ENCODE measurements at regions not wholly inside any gene's neighbourhood (a gene's known extent, or its start where the extent isn't known, plus 50 kb on each side); places are given as distances from the start of the nearest gene placed in this dataset.

DNA sequence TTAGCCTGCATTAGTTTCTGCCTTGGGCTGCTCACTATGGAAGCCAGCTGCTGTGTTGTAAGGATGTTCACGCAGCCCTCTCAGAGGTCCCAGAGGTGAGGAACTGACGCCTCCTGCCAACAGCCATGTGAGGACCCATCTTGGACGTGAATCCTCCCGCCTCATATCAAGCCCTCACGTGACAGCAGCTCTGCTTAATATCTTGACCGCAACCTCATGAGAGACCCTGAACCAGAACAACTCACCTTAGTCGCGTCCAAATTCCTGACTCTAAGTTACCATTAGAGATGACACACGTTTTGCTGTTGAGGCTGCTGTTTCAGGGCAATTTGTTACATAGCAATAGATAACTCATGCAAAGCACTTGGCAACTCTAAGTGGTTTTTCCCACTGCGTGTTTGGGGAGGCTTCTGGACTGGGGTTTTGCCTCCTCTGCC, 97.7 kb downstream of the TMEM17 start:
- Histone ChIP-seq H3K4me2 (ENCODE audit: low read length) (no peak overlapping the region), H3K9me3 (ENCODE audit: low read length) (no peaks in the 10 kb centered on the region), H3K27me3 (ENCODE audit: insufficient read depth, low read depth, low read length) (no peaks in the 10 kb centered on the region), H4K20me1 (ENCODE audit: insufficient read depth) (no peaks in the 10 kb centered on the region), H3K27ac (ENCODE audit: low read length) (no peak overlapping the region), H3K9me2 (ENCODE audit: insufficient read depth, low read length) (no peaks in the 10 kb centered on the region), H3K36me3 (ENCODE audit: insufficient read depth, low read length) (no peaks in the 10 kb centered on the region), H3K4me3 (ENCODE audit: low read length) (no peak overlapping the region), H3K9ac (ENCODE audit: low read length) (no peak overlapping the region), H3K79me2 (replicated peaks; ENCODE audit: insufficient read depth, low read length) (no peaks in the 10 kb centered on the region), H2AFZ (ENCODE audit: low read depth, low read length) (no peak overlapping the region), H3F3A (ENCODE audit: insufficient read depth, low read length, poor library complexity, severe bottlenecking) (no peaks in the 10 kb centered on the region)
- TF ChIP-seq, protein P1, sequence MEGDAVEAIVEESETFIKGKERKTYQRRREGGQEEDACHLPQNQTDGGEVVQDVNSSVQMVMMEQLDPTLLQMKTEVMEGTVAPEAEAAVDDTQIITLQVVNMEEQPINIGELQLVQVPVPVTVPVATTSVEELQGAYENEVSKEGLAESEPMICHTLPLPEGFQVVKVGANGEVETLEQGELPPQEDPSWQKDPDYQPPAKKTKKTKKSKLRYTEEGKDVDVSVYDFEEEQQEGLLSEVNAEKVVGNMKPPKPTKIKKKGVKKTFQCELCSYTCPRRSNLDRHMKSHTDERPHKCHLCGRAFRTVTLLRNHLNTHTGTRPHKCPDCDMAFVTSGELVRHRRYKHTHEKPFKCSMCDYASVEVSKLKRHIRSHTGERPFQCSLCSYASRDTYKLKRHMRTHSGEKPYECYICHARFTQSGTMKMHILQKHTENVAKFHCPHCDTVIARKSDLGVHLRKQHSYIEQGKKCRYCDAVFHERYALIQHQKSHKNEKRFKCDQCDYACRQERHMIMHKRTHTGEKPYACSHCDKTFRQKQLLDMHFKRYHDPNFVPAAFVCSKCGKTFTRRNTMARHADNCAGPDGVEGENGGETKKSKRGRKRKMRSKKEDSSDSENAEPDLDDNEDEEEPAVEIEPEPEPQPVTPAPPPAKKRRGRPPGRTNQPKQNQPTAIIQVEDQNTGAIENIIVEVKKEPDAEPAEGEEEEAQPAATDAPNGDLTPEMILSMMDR (IDR thresholded peaks at IDR 0.05; ENCODE audit: poor library complexity, severe bottlenecking), result no peak
- no peak for TF ChIP-seq MXI1 (conservative IDR thresholded peaks at IDR 0.05; ENCODE audit: poor library complexity, severe bottlenecking)
- TF ChIP-seq EZH2 (IDR thresholded peaks at IDR 0.05; ENCODE audit: borderline replicate concordance, insufficient read depth, low read length, poor library complexity, severe bottlenecking), result no peak
- no peak for TF ChIP-seq TAF1 (IDR thresholded peaks at IDR 0.05; ENCODE audit: low read depth)
- TF ChIP-seq, protein P2, sequence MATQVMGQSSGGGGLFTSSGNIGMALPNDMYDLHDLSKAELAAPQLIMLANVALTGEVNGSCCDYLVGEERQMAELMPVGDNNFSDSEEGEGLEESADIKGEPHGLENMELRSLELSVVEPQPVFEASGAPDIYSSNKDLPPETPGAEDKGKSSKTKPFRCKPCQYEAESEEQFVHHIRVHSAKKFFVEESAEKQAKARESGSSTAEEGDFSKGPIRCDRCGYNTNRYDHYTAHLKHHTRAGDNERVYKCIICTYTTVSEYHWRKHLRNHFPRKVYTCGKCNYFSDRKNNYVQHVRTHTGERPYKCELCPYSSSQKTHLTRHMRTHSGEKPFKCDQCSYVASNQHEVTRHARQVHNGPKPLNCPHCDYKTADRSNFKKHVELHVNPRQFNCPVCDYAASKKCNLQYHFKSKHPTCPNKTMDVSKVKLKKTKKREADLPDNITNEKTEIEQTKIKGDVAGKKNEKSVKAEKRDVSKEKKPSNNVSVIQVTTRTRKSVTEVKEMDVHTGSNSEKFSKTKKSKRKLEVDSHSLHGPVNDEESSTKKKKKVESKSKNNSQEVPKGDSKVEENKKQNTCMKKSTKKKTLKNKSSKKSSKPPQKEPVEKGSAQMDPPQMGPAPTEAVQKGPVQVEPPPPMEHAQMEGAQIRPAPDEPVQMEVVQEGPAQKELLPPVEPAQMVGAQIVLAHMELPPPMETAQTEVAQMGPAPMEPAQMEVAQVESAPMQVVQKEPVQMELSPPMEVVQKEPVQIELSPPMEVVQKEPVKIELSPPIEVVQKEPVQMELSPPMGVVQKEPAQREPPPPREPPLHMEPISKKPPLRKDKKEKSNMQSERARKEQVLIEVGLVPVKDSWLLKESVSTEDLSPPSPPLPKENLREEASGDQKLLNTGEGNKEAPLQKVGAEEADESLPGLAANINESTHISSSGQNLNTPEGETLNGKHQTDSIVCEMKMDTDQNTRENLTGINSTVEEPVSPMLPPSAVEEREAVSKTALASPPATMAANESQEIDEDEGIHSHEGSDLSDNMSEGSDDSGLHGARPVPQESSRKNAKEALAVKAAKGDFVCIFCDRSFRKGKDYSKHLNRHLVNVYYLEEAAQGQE (IDR thresholded peaks at IDR 0.05; ENCODE audit: borderline replicate concordance), result no peak
- no peak for TF ChIP-seq SMC3 (conservative IDR thresholded peaks at IDR 0.05; ENCODE audit: poor library complexity)
- no peak for TF ChIP-seq RAD21 (conservative IDR thresholded peaks at IDR 0.05)

DNA sequence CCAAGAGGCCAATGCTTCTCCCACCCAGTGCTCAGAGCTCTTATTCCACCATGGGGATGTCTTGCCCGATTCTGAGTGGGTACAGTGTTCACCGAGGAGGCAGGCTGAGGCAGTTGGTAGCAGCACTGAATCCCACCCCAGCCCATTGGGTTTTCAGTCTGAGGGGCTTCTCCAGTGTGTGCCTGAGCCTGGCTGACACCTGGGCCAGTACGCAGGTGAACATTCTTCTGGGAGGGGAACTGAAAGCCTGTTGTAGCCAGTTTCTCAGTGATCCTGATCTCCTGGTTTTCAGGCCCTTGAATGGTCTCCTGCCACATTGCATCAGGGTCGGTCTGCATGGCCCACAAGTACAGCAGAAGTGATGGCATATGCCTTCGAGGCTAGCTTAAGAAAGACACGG, 98.2 kb downstream of the TMEM17 start:
- H3K9me2 ChIP-seq (ENCODE audit: insufficient read depth, low read length), result no peaks in the 10 kb centered on the region
- H3K27ac ChIP-seq (ENCODE audit: low read length), result no peak overlapping the region
- H3K79me2 ChIP-seq (replicated peaks; ENCODE audit: insufficient read depth, low read length), result no peaks in the 10 kb centered on the region
- no peak overlapping the region for H3K4me2 ChIP-seq (ENCODE audit: low read length)
- H3K9me3 ChIP-seq (ENCODE audit: low read length), result no peaks in the 10 kb centered on the region
- no peak overlapping the region for H3K9ac ChIP-seq (ENCODE audit: low read length)
- H2AFZ ChIP-seq (ENCODE audit: low read depth, low read length), result no peak overlapping the region
- no peak overlapping the region for H3K4me3 ChIP-seq (ENCODE audit: low read length)
- no peaks in the 10 kb centered on the region for H4K20me1 ChIP-seq (ENCODE audit: insufficient read depth)
- no peak for TF ChIP-seq RAD21 (conservative IDR thresholded peaks at IDR 0.05)
- TF ChIP-seq, protein P2 (IDR thresholded peaks at IDR 0.05; ENCODE audit: borderline replicate concordance), result no peak
- TF ChIP-seq TAF1 (IDR thresholded peaks at IDR 0.05; ENCODE audit: low read depth), result no peak
- no peak for TF ChIP-seq POLR2AphosphoS5 (IDR thresholded peaks at IDR 0.05)
- no peak for TF ChIP-seq SMC3 (conservative IDR thresholded peaks at IDR 0.05; ENCODE audit: poor library complexity)
- TF ChIP-seq, protein P1 (IDR thresholded peaks at IDR 0.05; ENCODE audit: poor library complexity, severe bottlenecking), result no peak
- TF ChIP-seq EZH2 (IDR thresholded peaks at IDR 0.05; ENCODE audit: borderline replicate concordance, insufficient read depth, low read length, poor library complexity, severe bottlenecking), result no peak
- TF ChIP-seq MXI1 (conservative IDR thresholded peaks at IDR 0.05; ENCODE audit: poor library complexity, severe bottlenecking), result no peak
- TF ChIP-seq EP300 (conservative IDR thresholded peaks at IDR 0.05; ENCODE audit: poor library complexity, severe bottlenecking), result no peak
- H3F3A ChIP-seq (ENCODE audit: insufficient read depth, low read length, poor library complexity, severe bottlenecking), result no peaks in the 10 kb centered on the region
- no peaks in the 10 kb centered on the region for H3K27me3 ChIP-seq (ENCODE audit: insufficient read depth, low read depth, low read length)
- no peaks in the 10 kb centered on the region for H3K36me3 ChIP-seq (ENCODE audit: insufficient read depth, low read length)
